ENCODE measurements at regions not wholly inside any gene's neighbourhood (a gene's known extent, or its start where the extent isn't known, plus 50 kb on each side); places are given as distances from the start of the nearest gene placed in this dataset.

DNA sequence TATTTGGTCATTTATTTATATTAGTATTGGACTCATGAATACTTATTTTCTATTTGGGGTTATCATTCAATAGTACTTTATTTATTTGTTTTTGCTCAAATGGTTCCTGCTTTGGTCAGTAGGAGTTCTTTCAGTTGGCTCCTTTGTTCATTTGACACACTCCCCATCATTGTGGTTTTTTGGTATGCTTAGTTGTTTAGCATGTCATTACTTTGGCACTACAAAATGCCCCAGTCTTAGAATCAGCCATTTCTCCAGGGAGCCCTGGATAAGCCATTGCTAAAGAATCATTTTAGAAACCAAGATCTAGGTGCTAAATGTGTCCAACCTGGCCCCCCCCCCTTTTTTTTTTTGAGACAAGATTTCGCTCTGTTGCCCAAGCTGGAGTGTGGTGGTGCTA, 61.7 kb upstream of the MRPS6 start:
- Histone ChIP-seq H3K9me3 (peaks cover 0 to 11% (median 0%) of the 10 kb centered on the region in 4 donors), H3K4me1 (no peaks in the 10 kb centered on the region), H3K27ac (no peak overlapping the region), H3K4me3 (no peak overlapping the region), H3K36me3 (no peaks in the 10 kb centered on the region), H3K27me3 (no peaks in the 10 kb centered on the region)
- no peak for DNase-seq
- TF ChIP-seq CTCF (IDR thresholded peaks at IDR 0.05), result no peak
- no peak for TF ChIP-seq POLR2A (IDR thresholded peaks at IDR 0.05)
- intact Hi-C loops (cut with DNase I), result no loop called here
- ATAC-seq, result no peak
- 78% methylated on average over 1 of the region's 1 CpG for WGBS (ENCODE audit: insufficient coverage, low coverage, low lambda C conversion rate, missing lambda C conversion rate)

- TF ChIP-seq POLR2A (IDR thresholded peaks at IDR 0.05) (no peak), CTCF (IDR thresholded peaks at IDR 0.05) (no peak)
- ATAC-seq, result no peak
- intact Hi-C loops (cut with DNase I), result no loop called here
- Histone ChIP-seq H3K27ac (no peak overlapping the region), H3K4me1 (no peaks in the 10 kb centered on the region), H3K9me3 (peaks cover 0 to 11% (median 0%) of the 10 kb centered on the region in 4 donors), H3K4me3 (no peak overlapping the region), H3K27me3 (no peaks in the 10 kb centered on the region), H3K36me3 (no peaks in the 10 kb centered on the region)
- DNase-seq, result no peak
- WGBS (ENCODE audit: insufficient coverage, low coverage, low lambda C conversion rate, missing lambda C conversion rate), result 100% methylated on average over 1 of the region's 3 CpGs
Observed at GRCh38 chr21:34009193-34009592, 64.2 kb upstream of the MRPS6 start.

- WGBS (ENCODE audit: insufficient coverage, low coverage, low lambda C conversion rate, missing lambda C conversion rate), result 94% methylated on average over 4 of the region's 5 CpGs
- Histone ChIP-seq H3K27me3 (no peaks in the 10 kb centered on the region), H3K36me3 (no peaks in the 10 kb centered on the region), H3K4me1 (no peaks in the 10 kb centered on the region), H3K9me3 (peaks cover 0 to 11% (median 0%) of the 10 kb centered on the region in 4 donors), H3K4me3 (no peak overlapping the region), H3K27ac (no peak overlapping the region)
- intact Hi-C loops (cut with DNase I), result no loop called here
- TF ChIP-seq POLR2A (IDR thresholded peaks at IDR 0.05) (no peak), CTCF (IDR thresholded peaks at IDR 0.05) (no peak)
- DNase-seq, result no peak
- ATAC-seq, result no peak
Observed at GRCh38 chr21:34008618-34009017, 64.8 kb upstream of the MRPS6 start.

DNA sequence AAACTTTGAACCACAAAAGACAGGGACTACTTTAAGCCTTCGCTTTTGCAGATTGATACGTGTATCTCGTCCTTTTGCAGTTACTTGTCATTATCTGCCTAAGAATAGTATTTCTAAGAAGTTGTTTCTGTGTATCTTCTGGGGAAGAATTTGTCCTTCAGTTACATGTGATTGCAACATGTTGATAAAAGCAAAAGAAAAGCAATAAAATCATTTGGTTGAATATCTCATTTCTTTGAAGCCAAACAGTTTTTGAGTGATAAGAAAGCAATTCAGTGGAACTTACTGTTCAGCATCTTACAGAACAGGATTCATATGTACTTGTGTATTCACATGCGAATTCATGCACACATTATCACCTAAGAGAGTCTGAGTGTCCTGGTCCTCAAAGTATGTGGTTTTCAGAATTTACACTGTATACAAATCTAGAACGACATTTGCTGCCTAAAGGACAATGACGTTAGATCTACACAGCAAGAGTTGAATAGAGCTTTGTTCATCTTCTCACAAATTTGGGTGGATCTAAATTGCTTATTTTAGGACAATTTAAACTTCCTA, 66.7 kb upstream of the MRPS6 start:
- Histone ChIP-seq H3K4me3 (no peak overlapping the region), H3K27ac (no peak overlapping the region), H3K27me3 (no peaks in the 10 kb centered on the region), H3K9me3 (peaks cover 0 to 11% (median 0%) of the 10 kb centered on the region in 4 donors), H3K4me1 (no peaks in the 10 kb centered on the region), H3K36me3 (no peaks in the 10 kb centered on the region)
- DNase-seq (no peak), ATAC-seq (no peak)
- intact Hi-C loops (cut with DNase I), result no loop called here
- WGBS (ENCODE audit: insufficient coverage, low coverage, low lambda C conversion rate, missing lambda C conversion rate), result 80% methylated on average over 6 of the region's 6 CpGs
- TF ChIP-seq CTCF (IDR thresholded peaks at IDR 0.05), result no peak
- TF ChIP-seq POLR2A (IDR thresholded peaks at IDR 0.05), result no peak

DNA sequence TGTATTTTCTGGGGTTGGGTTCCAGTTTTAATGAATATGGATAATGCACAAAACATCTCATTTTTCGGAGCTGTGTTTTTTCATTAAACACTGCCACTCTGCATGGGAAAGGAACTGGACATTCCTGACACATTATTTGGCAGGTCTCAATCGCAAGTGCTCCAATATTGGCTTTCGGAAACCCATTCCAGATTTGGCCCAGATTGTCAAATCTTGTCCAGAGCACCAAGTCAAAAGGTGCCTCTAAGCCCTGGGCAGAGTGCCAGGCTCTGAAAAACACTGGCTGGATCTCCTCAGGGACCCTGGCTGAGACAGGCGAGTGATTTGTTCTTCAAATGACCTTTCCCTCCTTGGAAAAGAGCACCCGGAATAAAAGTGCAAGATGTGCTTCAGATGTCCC, 68.4 kb upstream of the MRPS6 start:
- Histone ChIP-seq H3K4me3 (no peak overlapping the region), H3K27me3 (no peaks in the 10 kb centered on the region), H3K36me3 (no peaks in the 10 kb centered on the region), H3K27ac (no peak overlapping the region), H3K4me1 (no peaks in the 10 kb centered on the region), H3K9me3 (no peaks in the 10 kb centered on the region)
- DNase-seq, result no peak
- ATAC-seq, result no peak
- WGBS (ENCODE audit: insufficient coverage, low coverage, low lambda C conversion rate, missing lambda C conversion rate), result 84% methylated on average over 5 of the region's 5 CpGs
- TF ChIP-seq CTCF (IDR thresholded peaks at IDR 0.05), result no peak
- TF ChIP-seq POLR2A (IDR thresholded peaks at IDR 0.05), result no peak
- intact Hi-C loops (cut with DNase I), result no loop called here

Data from right lobe of liver (tissue), 6 donors.